ENCODE measurements at regions not wholly inside any gene's neighbourhood (a gene's known extent, or its start where the extent isn't known, plus 50 kb on each side); places are given as distances from the start of the nearest gene placed in this dataset.

- H3K27me3 ChIP-seq = no peaks in the 10 kb centered on the region
- no peaks in the 10 kb centered on the region for H3K4me1 ChIP-seq
- no peak overlapping the region for H3K27ac ChIP-seq
- no peaks in the 10 kb centered on the region for H3K36me3 ChIP-seq
- DNase-seq (ENCODE audit: low spot score) = no peak
- no peaks in the 10 kb centered on the region for H3K9me3 ChIP-seq
- no peak for TF ChIP-seq CTCF (IDR thresholded peaks at IDR 0.05)
- no peak overlapping the region for H3K4me3 ChIP-seq
Measured at GRCh38 chr1:115473986-115474565, 136.0 kb upstream of the NGF start.

- H3K27ac ChIP-seq = no peak overlapping the region
- no peaks in the 10 kb centered on the region for H3K4me1 ChIP-seq
- H3K4me3 ChIP-seq = no peak overlapping the region
- no peaks in the 10 kb centered on the region for H3K9me3 ChIP-seq
- H3K36me3 ChIP-seq = no peaks in the 10 kb centered on the region
- H3K27me3 ChIP-seq = no peaks in the 10 kb centered on the region
- peak; percentile 86 to 91 for TF ChIP-seq CTCF (IDR thresholded peaks at IDR 0.05)
- peak; percentile 59 for DNase-seq (ENCODE audit: low spot score)
Measured at GRCh38 chr1:115469703-115470476, 131.8 kb upstream of the NGF start.

GRCh38 chr1:115467790-115468189 is 129.7 kb upstream of the NGF start:
- Histone ChIP-seq H3K27me3 (no peaks in the 10 kb centered on the region), H3K4me3 (no peak overlapping the region), H3K27ac (no peak overlapping the region), H3K4me1 (no peaks in the 10 kb centered on the region), H3K9me3 (no peaks in the 10 kb centered on the region), H3K36me3 (no peaks in the 10 kb centered on the region)
- no peak for DNase-seq (ENCODE audit: low spot score)
- no peak for TF ChIP-seq CTCF (IDR thresholded peaks at IDR 0.05)

- H3K4me3 ChIP-seq = no peak overlapping the region
- no peak overlapping the region for H3K27ac ChIP-seq
- no peaks in the 10 kb centered on the region for H3K9me3 ChIP-seq
- no peaks in the 10 kb centered on the region for H3K36me3 ChIP-seq
- no peaks in the 10 kb centered on the region for H3K4me1 ChIP-seq
- TF ChIP-seq CTCF (IDR thresholded peaks at IDR 0.05) = no peak
- no peaks in the 10 kb centered on the region for H3K27me3 ChIP-seq
- DNase-seq (ENCODE audit: low spot score) = peak; percentile 32
Measured at GRCh38 chr1:115467196-115467595, 129.1 kb upstream of the NGF start.

- peak; percentile 50 for DNase-seq (ENCODE audit: low spot score)
- H3K36me3 ChIP-seq = no peaks in the 10 kb centered on the region
- no peak for TF ChIP-seq CTCF (IDR thresholded peaks at IDR 0.05)
Measured at GRCh38 chr1:115466433-115466832, 128.4 kb upstream of the NGF start.

More at GRCh38 chr1:115466433-115466832, 128.4 kb upstream of the NGF start:
- H3K4me1 ChIP-seq = no peaks in the 10 kb centered on the region
- no peaks in the 10 kb centered on the region for H3K27me3 ChIP-seq
- H3K9me3 ChIP-seq = no peaks in the 10 kb centered on the region
- no peak overlapping the region for H3K27ac ChIP-seq
- H3K4me3 ChIP-seq = no peak overlapping the region
